VCaP (cell line): ENCODE measurements at regions not wholly inside any gene's neighbourhood (a gene's known extent, or its start where the extent isn't known, plus 50 kb on each side); places are given as distances from the start of the nearest gene placed in this dataset.

ENCODE experiments used
- H3K27ac ChIP-seq: fragments of 450-650 bp; 2 replicates; pipeline ENCODE4 v1.5.1; 2017
- TF ChIP-seq, protein P1 (sequence below): fragments of 450-650 bp; conservative IDR thresholded peaks from 2 replicates; pipeline ENCODE4 v1.5.1; 2017; ENCODE audit warnings: mild to moderate bottlenecking, moderate library complexity

DNA sequence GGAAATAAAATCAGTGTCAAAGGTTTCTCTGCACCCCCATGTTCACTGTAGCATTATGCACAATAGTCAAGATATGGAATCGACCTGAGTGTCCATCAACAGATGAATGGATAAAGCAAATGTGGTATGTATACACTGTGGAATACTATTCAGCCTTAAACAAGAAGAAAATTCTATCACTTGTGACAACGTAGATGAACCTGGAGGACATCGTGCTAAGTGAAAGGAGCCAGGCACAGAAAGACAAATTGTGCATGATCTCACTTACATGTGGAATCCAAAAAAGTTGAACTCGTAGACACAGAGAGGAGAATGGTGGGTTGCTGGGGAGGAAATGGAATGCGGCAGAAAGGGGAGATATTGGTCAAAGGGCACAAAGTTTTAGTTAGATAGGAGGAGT is 136.3 kb upstream of the ESR1 start:
- TF ChIP-seq, protein P1, sequence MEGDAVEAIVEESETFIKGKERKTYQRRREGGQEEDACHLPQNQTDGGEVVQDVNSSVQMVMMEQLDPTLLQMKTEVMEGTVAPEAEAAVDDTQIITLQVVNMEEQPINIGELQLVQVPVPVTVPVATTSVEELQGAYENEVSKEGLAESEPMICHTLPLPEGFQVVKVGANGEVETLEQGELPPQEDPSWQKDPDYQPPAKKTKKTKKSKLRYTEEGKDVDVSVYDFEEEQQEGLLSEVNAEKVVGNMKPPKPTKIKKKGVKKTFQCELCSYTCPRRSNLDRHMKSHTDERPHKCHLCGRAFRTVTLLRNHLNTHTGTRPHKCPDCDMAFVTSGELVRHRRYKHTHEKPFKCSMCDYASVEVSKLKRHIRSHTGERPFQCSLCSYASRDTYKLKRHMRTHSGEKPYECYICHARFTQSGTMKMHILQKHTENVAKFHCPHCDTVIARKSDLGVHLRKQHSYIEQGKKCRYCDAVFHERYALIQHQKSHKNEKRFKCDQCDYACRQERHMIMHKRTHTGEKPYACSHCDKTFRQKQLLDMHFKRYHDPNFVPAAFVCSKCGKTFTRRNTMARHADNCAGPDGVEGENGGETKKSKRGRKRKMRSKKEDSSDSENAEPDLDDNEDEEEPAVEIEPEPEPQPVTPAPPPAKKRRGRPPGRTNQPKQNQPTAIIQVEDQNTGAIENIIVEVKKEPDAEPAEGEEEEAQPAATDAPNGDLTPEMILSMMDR, result no peak
- H3K27ac ChIP-seq, result no peak overlapping the region

DNA sequence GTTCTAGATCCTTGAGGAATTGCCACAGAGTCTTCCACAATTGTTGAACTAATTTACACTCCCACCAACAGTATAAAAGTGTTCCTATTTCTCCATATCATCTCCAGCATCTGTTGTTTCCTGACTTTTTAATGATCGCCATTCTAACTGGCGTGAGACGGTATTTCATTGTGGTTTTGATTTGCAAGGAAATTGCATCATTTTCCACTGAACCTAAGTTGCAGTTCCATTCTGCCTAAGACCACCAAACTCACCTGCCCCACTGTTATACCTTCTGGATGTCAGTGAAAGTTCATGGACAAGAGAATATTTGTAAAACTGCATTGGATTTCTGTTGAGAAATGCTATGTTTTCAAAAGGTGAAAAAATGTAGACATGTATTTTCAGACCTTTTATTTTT is 132.9 kb upstream of the ESR1 start:
- TF ChIP-seq, protein P1, result no peak
- H3K27ac ChIP-seq, result no peak overlapping the region

DNA sequence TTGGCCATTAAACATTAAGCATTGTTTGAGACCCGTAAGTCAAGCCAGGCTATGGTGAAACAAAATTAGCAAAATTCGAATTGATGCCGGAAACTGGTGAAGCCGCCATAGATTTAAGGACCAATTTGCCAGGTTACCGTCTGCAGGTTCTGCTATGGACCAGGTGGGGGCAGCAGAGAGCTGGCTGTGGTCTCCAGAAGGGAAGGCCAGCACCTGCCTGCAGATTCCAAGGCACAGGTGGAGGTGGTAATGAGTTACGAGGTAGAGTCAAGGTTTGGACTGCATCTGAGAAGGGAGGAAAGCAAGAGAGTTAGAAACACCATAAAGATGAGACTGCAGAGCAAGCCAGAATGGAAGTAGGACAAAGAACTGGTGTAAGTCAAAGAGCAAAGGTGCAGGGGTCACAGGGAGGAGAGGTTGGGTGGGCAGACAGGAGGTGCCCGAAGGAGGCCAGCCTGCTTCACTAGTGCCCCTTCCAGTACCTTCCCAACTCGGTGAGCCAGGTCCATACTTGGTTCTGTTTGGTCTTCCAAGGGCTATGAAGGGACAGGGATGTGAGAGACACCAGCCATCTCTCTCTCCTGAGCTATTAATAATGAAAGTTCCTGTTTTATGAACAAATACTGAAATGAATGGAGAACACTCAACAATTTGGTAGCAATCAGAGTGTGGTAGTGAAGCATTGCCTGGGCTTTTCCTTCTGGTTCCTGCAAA is 131.6 kb upstream of the ESR1 start:
- no peak overlapping the region for H3K27ac ChIP-seq
- TF ChIP-seq, protein P1, result peak; percentile 93

DNA sequence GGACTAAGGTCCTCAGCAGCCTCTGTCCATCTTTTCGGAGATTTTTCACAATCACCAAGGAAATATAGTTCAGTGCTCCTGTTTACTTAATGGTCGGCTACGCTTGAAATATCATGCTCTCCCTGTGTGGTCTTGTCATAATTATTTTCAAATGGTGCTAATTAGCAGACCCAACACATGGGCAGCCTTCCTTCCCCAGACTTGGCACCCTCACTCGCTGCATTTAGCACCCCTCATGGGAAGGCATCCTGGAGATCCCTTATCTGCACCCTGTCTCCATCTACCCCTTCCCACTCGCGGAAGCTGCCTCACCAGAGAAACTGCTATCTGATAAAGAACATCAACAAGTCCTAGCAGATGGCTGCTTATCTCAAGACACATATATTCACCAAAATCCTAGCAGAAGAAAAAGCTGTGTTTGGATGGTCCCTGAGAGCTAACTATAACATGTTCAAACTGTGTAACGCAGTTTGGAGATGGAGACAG is 131.0 kb upstream of the ESR1 start:
- TF ChIP-seq, protein P1, result no peak
- peak overlapping the region; percentile 51 for H3K27ac ChIP-seq

DNA sequence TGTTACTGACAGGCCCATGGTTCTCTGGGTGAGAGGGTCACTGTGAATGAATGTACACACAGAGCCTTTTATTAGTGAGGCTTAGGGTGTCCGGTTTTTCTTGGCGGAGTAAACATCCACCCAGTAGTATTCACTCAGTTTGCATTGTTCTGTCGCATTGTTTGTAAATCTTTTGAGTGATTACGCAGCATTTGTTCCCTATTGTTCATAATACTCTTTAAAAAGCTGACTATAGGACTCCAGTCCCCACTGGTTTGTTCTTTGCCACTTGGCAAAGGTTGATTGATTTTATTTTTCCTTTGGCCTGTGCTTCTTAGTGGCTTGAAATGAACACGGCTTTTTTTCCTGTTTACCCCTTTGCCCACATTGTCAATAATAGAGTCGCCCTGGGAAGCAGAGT is 130.1 kb upstream of the ESR1 start:
- TF ChIP-seq, protein P1, result no peak
- peak overlapping the region; percentile 51 for H3K27ac ChIP-seq

DNA sequence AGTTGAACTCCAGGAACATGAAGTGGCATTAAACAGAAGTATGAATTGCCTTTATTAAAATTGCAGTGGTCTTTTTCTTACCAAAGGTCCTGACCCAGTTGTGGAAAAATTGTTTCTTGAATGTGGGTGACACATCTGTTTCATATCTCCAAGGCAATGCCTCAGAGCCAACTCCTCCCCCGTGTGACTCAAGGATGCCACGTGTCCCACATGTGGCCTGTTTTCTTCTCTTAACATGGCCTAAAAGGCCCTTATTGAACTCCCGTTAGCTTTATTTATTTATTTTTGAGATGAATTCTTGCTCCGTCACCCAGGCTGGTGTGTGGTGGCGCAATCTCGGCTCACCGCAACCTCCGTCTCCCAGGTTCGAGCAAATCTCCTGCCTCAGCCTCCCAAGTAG is 128.4 kb upstream of the ESR1 start:
- H3K27ac ChIP-seq, result no peak overlapping the region
- TF ChIP-seq, protein P1, result no peak

DNA sequence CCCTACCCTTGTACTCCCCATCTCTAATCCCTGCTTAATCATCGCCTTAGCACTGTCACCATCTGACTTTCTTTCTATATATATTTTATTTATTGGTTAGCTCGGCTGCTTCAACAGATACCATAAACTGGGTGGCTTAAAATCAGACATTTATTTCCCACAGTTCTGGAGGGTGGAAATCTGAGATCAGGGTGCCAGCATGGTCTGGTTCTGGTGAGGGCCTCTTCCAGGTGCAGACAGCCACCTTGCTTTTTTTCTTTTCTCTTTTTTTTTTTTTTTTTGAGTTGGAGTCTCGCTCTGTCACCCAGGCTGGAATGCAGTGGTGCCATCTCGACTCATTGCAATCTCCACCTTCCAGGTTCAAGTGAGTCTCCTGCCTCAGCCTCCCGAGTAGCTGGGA is 127.5 kb upstream of the ESR1 start:
- no peak overlapping the region for H3K27ac ChIP-seq
- TF ChIP-seq, protein P1, result no peak
